ENCODE measurements at regions not wholly inside any gene's neighbourhood (a gene's known extent, or its start where the extent isn't known, plus 50 kb on each side); places are given as distances from the start of the nearest gene placed in this dataset.
A peak's percentile ranks its signal among the peaks of the same experiment; 100 is the strongest.

- TF ChIP-seq CTCF (IDR thresholded peaks at IDR 0.05) (peak in 1 of 6 experiments; percentile 32), POLR2A (IDR thresholded peaks at IDR 0.05) (no peak)
Measured at GRCh38 chr9:108125625-108126024, 636.1 kb upstream of the KLF4 start.
